Mononuclear cell (primary cell): ENCODE measurements at regions not wholly inside any gene's neighbourhood (a gene's known extent, or its start where the extent isn't known, plus 50 kb on each side); places are given as distances from the start of the nearest gene placed in this dataset.

ENCODE experiments used
- H3K27me3 ChIP-seq: 2 replicates; pipeline ENCODE4 v1.6.0; 2011; ENCODE audit warnings: low read length, control low read depth; ENCODE audit not compliant: insufficient read depth
- H3K4me1 ChIP-seq: 2 replicates; pipeline ENCODE4 v1.5.1; 2011; ENCODE audit warnings: mild to moderate bottlenecking, low read length, control low read depth; ENCODE audit not compliant: insufficient read depth
- H3K4me3 ChIP-seq: 2 replicates; pipeline ENCODE4 v1.5.1; 2011; ENCODE audit warnings: mild to moderate bottlenecking, low read length, moderate library complexity
- H3K9me3 ChIP-seq: 2 replicates; pipeline ENCODE4 v1.5.1; 2011; ENCODE audit warnings: low read depth, mild to moderate bottlenecking, control low read depth, low read length

GRCh38 chr4:11565213-11565612 lies 136.5 kb upstream of the HS3ST1 start:
- no peaks in the 10 kb centered on the region for H3K27me3 ChIP-seq
- H3K4me3 ChIP-seq: no peak overlapping the region
- no peaks in the 10 kb centered on the region for H3K9me3 ChIP-seq
- H3K4me1 ChIP-seq: no peaks in the 10 kb centered on the region

DNA sequence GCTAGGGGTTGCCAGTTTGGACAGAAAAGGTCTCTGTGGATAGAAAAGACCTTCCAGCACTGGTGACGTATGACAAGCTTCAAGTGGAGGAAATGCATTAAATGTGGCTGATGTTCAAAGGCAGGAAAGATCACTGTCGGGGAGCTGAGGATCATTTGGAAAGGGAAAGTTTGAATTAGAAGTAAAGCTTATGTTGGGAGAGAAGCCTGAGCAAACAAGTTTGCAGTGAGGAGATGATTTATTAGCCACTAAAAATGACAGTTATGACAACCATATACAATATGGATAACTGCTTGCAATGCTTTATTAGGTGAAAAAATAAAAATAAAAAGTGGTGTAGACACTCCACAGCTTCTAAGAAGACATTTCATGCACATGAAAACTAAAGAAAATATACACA lies 135.3 kb upstream of the HS3ST1 start:
- Histone ChIP-seq H3K9me3 (no peaks in the 10 kb centered on the region), H3K4me1 (no peaks in the 10 kb centered on the region), H3K4me3 (no peak overlapping the region), H3K27me3 (no peaks in the 10 kb centered on the region)

DNA sequence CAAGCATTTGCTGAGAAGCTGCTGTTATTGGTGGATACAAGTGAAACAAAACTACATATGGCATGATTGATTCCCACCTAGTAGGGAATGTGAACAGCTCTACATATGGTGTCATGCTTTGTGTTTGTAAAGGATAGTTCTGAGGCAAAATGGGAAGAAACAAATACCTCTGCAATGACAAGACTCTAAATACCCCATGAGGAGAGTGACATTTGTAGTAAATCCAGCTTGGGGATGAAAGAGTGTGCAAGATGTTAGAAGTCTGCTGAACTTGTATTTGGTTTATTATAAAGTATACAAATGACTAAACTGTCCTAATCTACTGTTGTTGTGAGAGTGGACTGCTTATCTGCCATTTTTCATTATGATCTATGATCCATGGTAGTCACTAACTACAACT lies 120.8 kb upstream of the HS3ST1 start:
- H3K9me3 ChIP-seq: no peaks in the 10 kb centered on the region
- no peaks in the 10 kb centered on the region for H3K4me1 ChIP-seq
- H3K27me3 ChIP-seq: no peaks in the 10 kb centered on the region
- no peak overlapping the region for H3K4me3 ChIP-seq

DNA sequence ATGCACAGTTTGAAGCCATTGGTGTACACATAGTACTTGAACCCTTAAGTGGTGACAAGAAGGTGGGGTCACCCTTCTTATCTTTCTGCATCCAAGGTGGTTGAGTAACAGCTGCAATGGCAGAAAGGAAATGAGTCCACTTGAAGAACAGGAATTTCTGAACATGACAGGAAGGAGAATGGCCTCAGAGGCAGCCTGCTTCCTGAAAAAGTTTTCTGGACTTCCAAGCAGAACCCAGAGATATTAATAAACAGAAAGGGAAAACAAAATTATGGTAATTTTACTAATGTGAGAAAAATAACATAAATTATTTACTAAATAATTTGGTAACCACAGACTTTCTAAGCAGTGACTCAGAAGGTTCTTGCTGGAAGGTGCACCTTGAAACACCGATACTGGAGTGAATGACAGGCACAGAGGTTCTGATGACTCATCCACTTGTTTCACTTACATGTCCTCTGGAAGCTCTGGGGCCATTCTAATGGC lies 119.9 kb upstream of the HS3ST1 start:
- H3K4me3 ChIP-seq: no peak overlapping the region
- no peaks in the 10 kb centered on the region for H3K4me1 ChIP-seq
- no peaks in the 10 kb centered on the region for H3K9me3 ChIP-seq
- no peaks in the 10 kb centered on the region for H3K27me3 ChIP-seq

- no peaks in the 10 kb centered on the region for H3K9me3 ChIP-seq
- no peak overlapping the region for H3K4me3 ChIP-seq
- no peaks in the 10 kb centered on the region for H3K27me3 ChIP-seq
- no peaks in the 10 kb centered on the region for H3K4me1 ChIP-seq
Measured at GRCh38 chr4:11546391-11547175, 117.9 kb upstream of the HS3ST1 start.

DNA sequence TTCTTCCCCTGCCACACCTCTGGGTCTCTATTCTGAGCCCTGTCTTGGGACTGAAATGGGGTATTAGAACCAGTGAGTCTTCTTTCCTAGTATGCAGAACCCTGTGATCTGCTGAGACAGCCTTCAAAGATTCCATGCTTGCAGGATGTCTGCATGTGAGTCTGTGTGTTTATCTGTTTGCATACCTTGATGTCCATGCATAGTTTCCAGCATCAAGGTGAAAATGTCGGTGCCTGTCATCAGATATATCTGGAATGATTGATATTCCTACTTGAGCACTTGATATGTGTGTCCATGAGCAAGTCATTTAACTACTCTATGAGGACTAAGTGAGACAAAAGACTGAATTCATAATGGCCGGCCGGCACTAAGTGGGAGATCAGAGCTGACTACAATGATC lies 117.0 kb upstream of the HS3ST1 start:
- Histone ChIP-seq H3K27me3 (no peaks in the 10 kb centered on the region), H3K4me3 (no peak overlapping the region), H3K9me3 (no peaks in the 10 kb centered on the region), H3K4me1 (no peaks in the 10 kb centered on the region)

GRCh38 chr4:11544211-11544610 lies 115.5 kb upstream of the HS3ST1 start:
- no peak overlapping the region for H3K4me3 ChIP-seq
- no peaks in the 10 kb centered on the region for H3K9me3 ChIP-seq
- H3K27me3 ChIP-seq: no peaks in the 10 kb centered on the region
- no peaks in the 10 kb centered on the region for H3K4me1 ChIP-seq

DNA sequence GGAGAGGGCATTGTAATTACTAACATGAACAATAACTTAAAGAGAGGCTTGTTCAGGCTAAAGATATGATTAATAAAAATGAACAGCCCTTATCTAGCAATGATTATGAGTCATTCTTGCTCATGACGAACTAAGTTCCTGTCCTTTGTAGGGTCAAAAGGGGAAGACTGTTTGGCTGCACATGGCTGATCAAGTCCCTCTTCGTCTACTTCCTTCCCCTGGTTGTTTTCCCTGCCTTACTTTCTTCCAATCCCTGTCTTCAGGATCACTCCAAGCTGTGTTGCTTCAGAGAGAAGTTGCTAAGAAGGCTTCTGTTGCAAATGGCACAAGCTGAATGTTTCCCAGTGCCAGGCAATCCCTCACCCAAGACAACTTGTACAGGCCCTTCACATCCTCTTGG lies 115.0 kb upstream of the HS3ST1 start:
- no peaks in the 10 kb centered on the region for H3K27me3 ChIP-seq
- H3K4me1 ChIP-seq: no peaks in the 10 kb centered on the region
- H3K4me3 ChIP-seq: no peak overlapping the region
- H3K9me3 ChIP-seq: no peaks in the 10 kb centered on the region

DNA sequence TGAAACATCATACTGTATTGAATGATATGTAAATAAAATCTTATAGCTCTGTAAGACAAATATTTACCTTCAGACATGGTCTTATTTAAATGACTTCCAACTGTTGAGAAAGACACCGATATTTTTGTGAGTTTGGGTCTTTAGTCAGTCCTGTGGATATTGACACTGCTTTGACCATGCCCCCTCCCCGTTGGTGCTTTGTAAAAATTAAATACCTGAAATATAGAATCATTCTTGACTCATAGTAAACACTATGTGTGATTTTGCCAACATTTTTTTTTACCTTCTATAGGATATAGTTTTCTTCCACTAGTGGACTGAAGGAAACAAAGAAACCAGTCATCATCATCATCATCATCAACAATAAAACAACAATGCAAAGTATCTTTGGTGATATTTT lies 114.3 kb upstream of the HS3ST1 start:
- H3K9me3 ChIP-seq: no peaks in the 10 kb centered on the region
- no peaks in the 10 kb centered on the region for H3K27me3 ChIP-seq
- H3K4me3 ChIP-seq: no peak overlapping the region
- H3K4me1 ChIP-seq: no peaks in the 10 kb centered on the region

GRCh38 chr4:11537846-11538245 lies 109.2 kb upstream of the HS3ST1 start:
- H3K27me3 ChIP-seq: no peaks in the 10 kb centered on the region
- no peaks in the 10 kb centered on the region for H3K9me3 ChIP-seq
- no peak overlapping the region for H3K4me3 ChIP-seq
- no peaks in the 10 kb centered on the region for H3K4me1 ChIP-seq

DNA sequence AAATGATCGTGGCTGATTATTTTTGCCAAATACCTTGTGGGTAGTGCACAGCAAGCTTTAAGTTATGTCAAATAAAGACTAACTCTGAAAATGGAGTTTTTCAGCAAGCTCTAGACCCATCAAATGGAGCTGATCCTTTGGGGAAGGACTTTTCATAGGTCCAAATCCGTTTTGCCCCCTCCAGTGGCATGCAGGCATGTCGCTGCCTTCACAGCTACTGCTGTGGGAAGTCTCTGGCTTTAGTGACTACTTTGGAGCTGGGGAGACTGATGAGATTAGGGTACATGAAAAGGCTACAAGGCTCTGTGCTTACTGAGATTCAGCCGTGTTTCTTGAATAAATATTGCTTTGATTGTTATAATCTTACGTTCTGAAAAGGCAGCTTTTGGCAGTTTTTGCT lies 106.6 kb upstream of the HS3ST1 start:
- no peaks in the 10 kb centered on the region for H3K4me1 ChIP-seq
- no peak overlapping the region for H3K4me3 ChIP-seq
- H3K9me3 ChIP-seq: no peaks in the 10 kb centered on the region
- H3K27me3 ChIP-seq: no peaks in the 10 kb centered on the region

GRCh38 chr4:11534623-11535302 lies 106.1 kb upstream of the HS3ST1 start:
- Histone ChIP-seq H3K4me3 (no peak overlapping the region), H3K27me3 (no peaks in the 10 kb centered on the region), H3K9me3 (no peaks in the 10 kb centered on the region), H3K4me1 (no peaks in the 10 kb centered on the region)

DNA sequence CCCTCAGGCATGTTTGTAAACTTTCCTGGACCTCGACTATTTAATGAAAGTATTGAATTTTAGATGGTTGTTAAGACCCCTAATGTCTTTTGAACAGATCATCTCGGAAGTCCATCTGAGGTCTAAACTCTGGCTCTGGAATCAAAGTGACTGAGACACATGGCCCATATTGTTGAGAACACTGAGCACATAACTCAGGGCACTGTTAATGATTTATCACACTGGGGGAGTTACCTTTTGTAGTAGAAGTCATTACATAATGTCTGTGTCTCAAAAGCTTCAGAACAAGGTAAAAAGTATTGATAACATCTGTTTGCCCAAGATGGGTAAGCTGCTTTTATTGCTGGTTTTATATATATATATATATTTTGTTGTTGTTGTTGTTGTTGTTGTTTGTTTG lies 103.4 kb upstream of the HS3ST1 start:
- Histone ChIP-seq H3K9me3 (no peaks in the 10 kb centered on the region), H3K27me3 (no peaks in the 10 kb centered on the region), H3K4me1 (no peaks in the 10 kb centered on the region), H3K4me3 (no peak overlapping the region)

DNA sequence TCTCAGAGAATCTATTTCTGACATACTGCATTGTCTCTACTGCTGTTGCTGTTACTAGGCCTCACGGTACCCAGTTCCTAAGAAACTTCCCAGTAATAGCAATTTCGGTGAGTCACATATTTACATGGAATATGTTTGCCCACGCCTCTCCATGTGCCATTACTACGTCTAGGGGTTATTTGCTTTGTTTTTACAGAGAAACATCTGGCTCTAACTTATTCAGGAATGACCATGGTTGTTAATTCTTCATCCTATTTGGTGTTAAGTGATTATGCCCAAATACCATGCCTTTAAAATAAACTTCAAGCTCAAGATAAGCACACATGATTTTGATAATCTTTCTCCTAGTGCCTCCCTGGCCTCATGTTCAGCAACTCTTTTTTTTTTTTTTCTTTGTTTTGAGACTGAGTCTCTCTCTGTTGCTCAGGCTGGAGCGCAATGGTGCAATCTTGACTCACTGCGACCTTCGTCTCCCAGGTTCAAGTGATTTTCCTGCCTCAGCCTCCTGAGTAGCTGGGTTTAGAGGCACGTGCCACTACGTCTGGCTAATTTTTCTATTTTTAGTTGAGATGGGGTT lies 101.0 kb upstream of the HS3ST1 start:
- H3K4me3 ChIP-seq: no peak overlapping the region
- no peaks in the 10 kb centered on the region for H3K27me3 ChIP-seq
- H3K4me1 ChIP-seq: no peaks in the 10 kb centered on the region
- H3K9me3 ChIP-seq: no peaks in the 10 kb centered on the region

GRCh38 chr4:11525085-11525484 lies 96.4 kb upstream of the HS3ST1 start:
- no peak overlapping the region for H3K4me3 ChIP-seq
- H3K9me3 ChIP-seq: no peaks in the 10 kb centered on the region
- H3K4me1 ChIP-seq: no peaks in the 10 kb centered on the region
- no peaks in the 10 kb centered on the region for H3K27me3 ChIP-seq
